Testis (tissue), 2 donors: ENCODE measurements at regions not wholly inside any gene's neighbourhood (a gene's known extent, or its start where the extent isn't known, plus 50 kb on each side); places are given as distances from the start of the nearest gene placed in this dataset.

Source experiments
- DNase-seq: peaks from one replicate; pipeline ENCODE4 v3.0.0-alpha.2; 2019
- H3K27ac ChIP-seq, 2 donors: fragments of 200-600 bp; sonication (generic); one replicate each; pipeline ENCODE4 v1.5.1; 2019
- H3K27me3 ChIP-seq: fragments of 200-600 bp; sonication (generic); one replicate; pipeline ENCODE4 v1.5.1; 2019
- H3K36me3 ChIP-seq: fragments of 200-600 bp; sonication (generic); one replicate; pipeline ENCODE4 v1.5.1; 2017; ENCODE audit warnings: low read depth; ENCODE audit errors: missing control alignments
- H3K4me1 ChIP-seq: fragments of 200-600 bp; sonication (generic); one replicate; pipeline ENCODE4 v1.5.1; 2019
- H3K4me3 ChIP-seq, 2 donors: fragments of 200-600 bp; sonication (generic); one replicate each; pipeline ENCODE4 v1.5.1; 2017 to 2019
- H3K9me3 ChIP-seq: fragments of 200-600 bp; sonication (generic); one replicate; pipeline ENCODE4 v1.5.1; 2017
- CTCF ChIP-seq, 3 experiments: fragments of 450-650 bp in 2 of 3; fragments of 200-600 bp in 1 of 3; sonication (generic) in 1 of 3; IDR thresholded peaks; one replicate each; pipeline ENCODE4 v1.5.1; 2016 to 2019; ENCODE audit warnings: antibody characterized with exemption in 3 of 3, mild to moderate bottlenecking in 2 of 3, moderate library complexity in 1 of 3
- POLR2A ChIP-seq: fragments of 450-650 bp; IDR thresholded peaks from one replicate; pipeline ENCODE4 v1.6.1; 2017; ENCODE audit warnings: antibody characterized with exemption, mild to moderate bottlenecking, moderate library complexity
- WGBS, 2 donors: methylation state at CpG; one replicate each; pipeline ENCODE4 v1.1.5; 2018; 5-methylcytosine and 5-hydroxymethylcytosine counted together
- intact Hi-C: fragments of 100-400 bp; cut with DNase I; formaldehyde crosslinking; loops from one replicate; pipeline ENCODE4 v1.15.1; 2023; ENCODE audit warnings: low total_unique reads

- 47 to 49% methylated on average over 4 of the region's 4 CpGs for WGBS, 2 donors
- DNase-seq, result no peak
- intact Hi-C loops, result no loop called here
These were observed 269.2 kb upstream of the RGS18 start for GRCh38 chr1:191888996-191889622.

GRCh38 chr1:191889623-191890003, 268.6 kb upstream of the RGS18 start:
- H3K27me3 ChIP-seq, result no peaks in the 10 kb centered on the region
- no peak for DNase-seq
- no peak for TF ChIP-seq CTCF (IDR thresholded peaks at IDR 0.05)
- TF ChIP-seq POLR2A, result no peak
- no peak overlapping the region for H3K27ac ChIP-seq
- 86 to 90% methylated on average over 3 of the region's 3 CpGs for WGBS, 2 donors
- H3K4me1 ChIP-seq, result no peaks in the 10 kb centered on the region
- intact Hi-C loops, result no loop called here
- H3K9me3 ChIP-seq, result no peaks in the 10 kb centered on the region
- H3K4me3 ChIP-seq, result no peak overlapping the region
- H3K36me3 ChIP-seq, result no peaks in the 10 kb centered on the region

More at GRCh38 chr1:191888996-191889622, 269.2 kb upstream of the RGS18 start:
- H3K36me3 ChIP-seq, result no peaks in the 10 kb centered on the region
- TF ChIP-seq CTCF (IDR thresholded peaks at IDR 0.05), result no peak
- no peak for TF ChIP-seq POLR2A
- H3K9me3 ChIP-seq, result no peaks in the 10 kb centered on the region
- H3K27ac ChIP-seq, result no peak overlapping the region
- H3K27me3 ChIP-seq, result no peaks in the 10 kb centered on the region
- no peak overlapping the region for H3K4me3 ChIP-seq
- H3K4me1 ChIP-seq, result no peaks in the 10 kb centered on the region

- H3K36me3 ChIP-seq, result no peaks in the 10 kb centered on the region
- no peak for DNase-seq
- H3K9me3 ChIP-seq, result no peaks in the 10 kb centered on the region
- TF ChIP-seq CTCF (IDR thresholded peaks at IDR 0.05) (no peak), POLR2A (no peak)
- intact Hi-C loops, result no loop called here
- no peaks in the 10 kb centered on the region for H3K4me1 ChIP-seq
- no peak overlapping the region for H3K4me3 ChIP-seq
- H3K27ac ChIP-seq, result no peak overlapping the region
- WGBS, 2 donors, result 79 to 86% methylated on average over 3 of the region's 3 CpGs
- no peaks in the 10 kb centered on the region for H3K27me3 ChIP-seq
These were observed 267.7 kb upstream of the RGS18 start for GRCh38 chr1:191890433-191891088.

GRCh38 chr1:191892716-191893115, 265.5 kb upstream of the RGS18 start:
- Histone ChIP-seq H3K36me3 (no peaks in the 10 kb centered on the region), H3K27me3 (no peaks in the 10 kb centered on the region), H3K9me3 (no peaks in the 10 kb centered on the region), H3K27ac (no peak overlapping the region), H3K4me1 (no peaks in the 10 kb centered on the region), H3K4me3 (no peak overlapping the region)
- no peak for TF ChIP-seq CTCF (IDR thresholded peaks at IDR 0.05)
- TF ChIP-seq POLR2A, result no peak
- intact Hi-C loops, result no loop called here
- no peak for DNase-seq

- intact Hi-C loops, result no loop called here
- TF ChIP-seq POLR2A, result no peak
- no peak for TF ChIP-seq CTCF (IDR thresholded peaks at IDR 0.05)
- no peak for DNase-seq
- Histone ChIP-seq H3K9me3 (no peaks in the 10 kb centered on the region), H3K4me1 (no peaks in the 10 kb centered on the region), H3K36me3 (no peaks in the 10 kb centered on the region), H3K27me3 (no peaks in the 10 kb centered on the region), H3K4me3 (no peak overlapping the region), H3K27ac (no peak overlapping the region)
- WGBS, 2 donors, result 85 to 91% methylated on average over 2 of the region's 2 CpGs
These were observed 263.2 kb upstream of the RGS18 start for GRCh38 chr1:191895049-191895448.
